Small intestine (tissue), 7 donors: ENCODE measurements at regions not wholly inside any gene's neighbourhood (a gene's known extent, or its start where the extent isn't known, plus 50 kb on each side); places are given as distances from the start of the nearest gene placed in this dataset.
"Not testable (repeated sequence)": the region's sequence is repeated elsewhere in the genome, so short reads cannot be mapped to it uniquely, and the experiment has no call there.

ENCODE experiments used
- DNase-seq, 2 donors: peaks; one replicate each; pipeline versions ENCODE4 v3.0.0 to v3.0.0-alpha.2; 2013
- FAIRE-seq: peaks from 2 replicates; lab custom pipeline; 2012; peaks lifted over from hg19 to GRCh38; lab: Jason Lieb, UNC
- H3K27ac ChIP-seq, 3 donors: one replicate each; pipeline ENCODE4 v1.5.1; 2013; ENCODE audit warnings: low read length in 2 of 3, mild to moderate bottlenecking in 2 of 3, control low read depth in 1 of 3, inconsistent platforms in 1 of 3, low read depth in 1 of 3, moderate library complexity in 1 of 3
- H3K27me3 ChIP-seq, 3 donors: one replicate each; pipeline ENCODE4 v1.6.1; 2013; ENCODE audit warnings: low read length in 3 of 3, inconsistent platforms in 1 of 3; ENCODE audit not compliant: control insufficient read depth in 3 of 3, insufficient read depth in 3 of 3
- H3K36me3 ChIP-seq, 3 donors: one replicate each; pipeline ENCODE4 v1.6.1; 2013; ENCODE audit warnings: low read length in 3 of 3, inconsistent platforms in 1 of 3, low read depth in 1 of 3, mild to moderate bottlenecking in 1 of 3, moderate library complexity in 1 of 3; ENCODE audit not compliant: control insufficient read depth in 3 of 3, insufficient read depth in 2 of 3
- H3K4me1 ChIP-seq, 3 donors: one replicate each; pipeline ENCODE4 v1.6.1; 2013; ENCODE audit warnings: low read length in 2 of 3, inconsistent platforms in 1 of 3, low read depth in 1 of 3, mild to moderate bottlenecking in 1 of 3, moderate library complexity in 1 of 3; ENCODE audit not compliant: control insufficient read depth in 3 of 3, insufficient read depth in 2 of 3
- H3K4me3 ChIP-seq, 3 donors: one replicate each; pipeline ENCODE4 v1.5.1; 2013; ENCODE audit warnings: low read length in 3 of 3, control low read depth in 1 of 3, inconsistent platforms in 1 of 3, low read depth in 1 of 3, mild to moderate bottlenecking in 1 of 3, moderate library complexity in 1 of 3
- H3K9me3 ChIP-seq, 2 donors: one replicate each; pipeline ENCODE4 v1.6.1; 2013; ENCODE audit warnings: low read depth in 1 of 2, low read length in 1 of 2; ENCODE audit not compliant: control insufficient read depth in 2 of 2, insufficient read depth in 1 of 2
- WGBS, 3 donors: extraction: QIAGEN DNeasy Blood & Tissue Kit; methylation state at CpG; one replicate each; pipeline ENCODE4 v1.1.7; 2013; 5-methylcytosine and 5-hydroxymethylcytosine counted together
- donor health status: healthy with polysubstance abuse.
- donor health status: control.
- donor health status: control.
- donor health status: Bipolar disorder and iron deficiency.
- donor health status: healthy.

GRCh38 chr16:88305176-88305575 lies 77.6 kb upstream of the ZNF469 start:
- DNase-seq = no peak
- peak overlapping the region in 1 of 3 donors; percentile 23 for H3K27ac ChIP-seq
- peaks cover 0 to 13% of the 10 kb centered on the region in 2 donors for H3K9me3 ChIP-seq
- H3K4me1 ChIP-seq = peaks cover 0 to 4% (median 0%) of the 10 kb centered on the region in 3 donors
- H3K4me3 ChIP-seq = no peak overlapping the region
- no peaks in the 10 kb centered on the region for H3K36me3 ChIP-seq
- FAIRE-seq = no peak
- no peaks in the 10 kb centered on the region for H3K27me3 ChIP-seq
- WGBS, 3 donors = 92 to 94% (median 93%) methylated on average over 14 of the region's 14 CpGs

GRCh38 chr16:88306411-88306810 lies 76.3 kb upstream of the ZNF469 start:
- Histone ChIP-seq H3K36me3 (no peaks in the 10 kb centered on the region), H3K9me3 (peaks cover 0 to 13% of the 10 kb centered on the region in 2 donors), H3K27me3 (no peaks in the 10 kb centered on the region), H3K4me1 (peaks cover 0 to 4% (median 0%) of the 10 kb centered on the region in 3 donors), H3K27ac (no peak overlapping the region), H3K4me3 (no peak overlapping the region)
- DNase-seq = no peak
- no peak for FAIRE-seq
- 87 to 91% (median 88%) methylated on average over 8 of the region's 8 CpGs for WGBS, 3 donors

GRCh38 chr16:88306860-88307545 lies 75.8 kb upstream of the ZNF469 start:
- WGBS, 3 donors = 63 to 66% (median 64%) methylated on average over 6 of the region's 6 CpGs
- Histone ChIP-seq H3K9me3 (peaks cover 0 to 19% of the 10 kb centered on the region in 2 donors), H3K4me1 (peaks cover 0 to 4% (median 0%) of the 10 kb centered on the region in 3 donors), H3K36me3 (no peaks in the 10 kb centered on the region), H3K27me3 (no peaks in the 10 kb centered on the region), H3K27ac (no peak overlapping the region), H3K4me3 (no peak overlapping the region)
- DNase-seq (no peak), FAIRE-seq (no peak)

GRCh38 chr16:88308441-88309173 lies 74.2 kb upstream of the ZNF469 start:
- Histone ChIP-seq H3K4me3 (no peak overlapping the region), H3K36me3 (no peaks in the 10 kb centered on the region), H3K27ac (no peak overlapping the region), H3K9me3 (peaks cover 0 to 13% of the 10 kb centered on the region in 2 donors), H3K4me1 (peaks cover 0 to 4% (median 0%) of the 10 kb centered on the region in 3 donors), H3K27me3 (no peaks in the 10 kb centered on the region)
- no peak for FAIRE-seq
- no peak for DNase-seq
- WGBS, 3 donors = 79 to 84% (median 82%) methylated on average over 5 of the region's 5 CpGs

GRCh38 chr16:88309174-88309907 lies 73.4 kb upstream of the ZNF469 start:
- Histone ChIP-seq H3K27ac (no peak overlapping the region), H3K4me1 (peaks cover 0 to 4% (median 0%) of the 10 kb centered on the region in 3 donors), H3K36me3 (no peaks in the 10 kb centered on the region), H3K9me3 (peaks cover 0 to 13% of the 10 kb centered on the region in 2 donors), H3K4me3 (no peak overlapping the region), H3K27me3 (no peaks in the 10 kb centered on the region)
- FAIRE-seq (no peak), DNase-seq (no peak)
- WGBS, 3 donors = 76 to 88% (median 82%) methylated on average over 17 of the region's 17 CpGs

- DNase-seq = no peak
- H3K9me3 ChIP-seq = peaks cover 0 to 13% of the 10 kb centered on the region in 2 donors
- 8 to 46% (median 21%) methylated on average over 3 of the region's 3 CpGs for WGBS, 3 donors
- no peaks in the 10 kb centered on the region for H3K36me3 ChIP-seq
- no peaks in the 10 kb centered on the region for H3K27me3 ChIP-seq
- no peak overlapping the region for H3K4me3 ChIP-seq
- no peak for FAIRE-seq
- H3K27ac ChIP-seq = no peak overlapping the region
- H3K4me1 ChIP-seq = peaks cover 0 to 4% (median 0%) of the 10 kb centered on the region in 3 donors
Measured at GRCh38 chr16:88309908-88310265, 72.9 kb upstream of the ZNF469 start.

GRCh38 chr16:88310796-88311605 lies 71.8 kb upstream of the ZNF469 start:
- DNase-seq (no peak), FAIRE-seq (no peak)
- Histone ChIP-seq H3K4me3 (no peak overlapping the region), H3K36me3 (no peaks in the 10 kb centered on the region), H3K27me3 (no peaks in the 10 kb centered on the region), H3K4me1 (peaks cover 0 to 4% (median 0%) of the 10 kb centered on the region in 3 donors), H3K9me3 (peaks cover 0 to 13% of the 10 kb centered on the region in 2 donors), H3K27ac (no peak overlapping the region)
- WGBS, 3 donors = 88 to 92% (median 90%) methylated on average over 14 of the region's 14 CpGs

GRCh38 chr16:88311860-88312259 lies 70.9 kb upstream of the ZNF469 start:
- H3K4me1 ChIP-seq, H3K27ac ChIP-seq, H3K4me3 ChIP-seq, DNase-seq, FAIRE-seq, H3K27me3 ChIP-seq, H3K36me3 ChIP-seq: not testable (repeated sequence)
- peaks cover 0 to 13% of the 10 kb centered on the region in 2 donors for H3K9me3 ChIP-seq
